Activated CD4-positive, alpha-beta memory T cell treated with anti-CD3 and anti-CD28 coated beads for 36 hours (primary cell): ENCODE measurements at regions not wholly inside any gene's neighbourhood (a gene's known extent, or its start where the extent isn't known, plus 50 kb on each side); places are given as distances from the start of the nearest gene placed in this dataset.
"Not testable (repeated sequence)": the region's sequence is repeated elsewhere in the genome, so short reads cannot be mapped to it uniquely, and the experiment has no call there.

ENCODE experiments used
- CTCF ChIA-PET: fragments of 350-600 bp; sonication (Branson Sonifier 250); formaldehyde crosslinking; loops from one replicate; lab custom pipeline; 2021; ENCODE audit warnings: antibody characterized with exemption, inconsistent platforms; lab: Charles Lee
- POLR2A ChIA-PET: fragments of 350-600 bp; sonication (Branson Sonifier 250); formaldehyde crosslinking; loops from one replicate; lab custom pipeline; 2021; ENCODE audit warnings: antibody characterized with exemption; lab: Charles Lee
- DNase-seq: peaks from one replicate; pipeline ENCODE4 v3.0.0-alpha.2; 2020
- H3K27ac Mint-ChIP-seq: one replicate; pipeline ENCODE4 v1.8.0; 2021; ENCODE audit warnings: mixed read lengths
- H3K27me3 Mint-ChIP-seq: one replicate; pipeline ENCODE4 v1.8.0; 2021; ENCODE audit warnings: mixed read lengths
- H3K36me3 Mint-ChIP-seq: one replicate; pipeline ENCODE4 v1.8.0; 2021; ENCODE audit warnings: mixed read lengths
- H3K4me1 Mint-ChIP-seq: one replicate; pipeline ENCODE4 v1.8.0; 2021; ENCODE audit warnings: low read depth, mixed read lengths
- H3K4me3 Mint-ChIP-seq: one replicate; pipeline ENCODE4 v1.8.0; 2021; ENCODE audit warnings: mild to moderate bottlenecking, mixed read lengths
- H3K9me3 Mint-ChIP-seq: one replicate; pipeline ENCODE4 v1.8.0; 2021; ENCODE audit warnings: mixed read lengths
- intact Hi-C: fragments of 100-400 bp; cut with micrococcal nuclease; formaldehyde crosslinking; loops from one replicate; pipeline ENCODE4 v1.15.1; 2023

DNA sequence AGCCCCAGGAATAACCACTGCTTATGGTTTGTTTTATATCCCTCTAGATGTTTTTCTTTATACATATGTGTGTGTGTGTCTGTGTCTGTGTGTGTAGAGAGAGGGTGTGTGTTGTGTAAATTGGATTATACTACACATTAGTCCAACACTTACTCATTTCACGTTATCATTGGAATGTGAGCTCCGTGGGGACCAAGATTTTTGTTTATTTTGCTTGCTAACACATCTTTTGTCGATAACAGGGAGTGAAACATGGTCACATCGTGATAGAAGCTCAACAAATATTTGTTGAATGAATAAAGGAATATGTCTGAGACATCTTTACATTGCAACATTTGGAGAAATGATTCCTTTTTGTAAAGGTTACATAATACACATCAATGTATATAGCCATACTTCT, 88.8 kb downstream of the CDRT15L2 start:
- CTCF ChIA-PET, H3K27ac Mint-ChIP-seq, H3K4me3 Mint-ChIP-seq, H3K36me3 Mint-ChIP-seq, H3K9me3 Mint-ChIP-seq, H3K27me3 Mint-ChIP-seq, DNase-seq, POLR2A ChIA-PET, intact Hi-C loops, H3K4me1 Mint-ChIP-seq: not testable (repeated sequence)

DNA sequence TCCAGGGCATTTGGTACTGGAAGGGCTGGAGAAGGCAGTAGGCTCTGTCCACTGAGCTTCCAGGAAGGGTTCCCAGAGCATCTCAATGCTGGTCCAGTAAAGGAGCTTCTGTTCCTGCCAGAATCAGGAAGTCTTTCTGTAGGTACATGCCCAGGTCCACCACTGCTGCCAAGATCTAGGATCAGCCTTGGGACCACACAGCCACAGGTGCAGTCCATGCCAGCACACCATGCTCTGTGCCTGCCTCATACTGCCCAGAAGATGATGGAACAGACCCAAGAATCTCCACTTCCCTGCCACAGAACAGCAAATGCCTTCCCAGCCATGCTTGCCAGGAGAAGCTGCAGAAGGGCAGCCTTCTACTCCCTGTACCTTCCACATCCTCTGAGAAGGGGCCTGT, 89.3 kb downstream of the CDRT15L2 start:
- H3K4me3 Mint-ChIP-seq, H3K4me1 Mint-ChIP-seq, H3K27ac Mint-ChIP-seq, H3K27me3 Mint-ChIP-seq, POLR2A ChIA-PET, H3K9me3 Mint-ChIP-seq, intact Hi-C loops, CTCF ChIA-PET, DNase-seq, H3K36me3 Mint-ChIP-seq: not testable (repeated sequence)

DNA sequence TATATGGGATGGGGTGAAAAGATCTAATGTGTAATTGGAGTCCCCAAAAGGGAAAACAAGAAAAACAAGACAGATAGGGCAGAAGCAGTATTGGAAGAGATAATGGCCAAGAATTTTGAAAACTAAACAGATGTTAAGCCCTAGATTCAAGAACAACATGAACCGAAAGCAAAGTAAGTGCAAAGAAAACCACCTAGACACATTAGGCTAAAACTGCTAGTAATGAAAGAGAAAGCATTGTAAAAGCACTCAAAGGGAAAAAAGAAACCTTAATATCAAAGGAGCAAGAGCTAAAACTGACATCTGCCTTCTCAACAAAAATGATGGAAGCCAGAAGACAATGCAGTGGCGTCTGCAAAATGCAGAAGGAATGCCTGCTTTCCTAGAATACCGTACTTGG, 91.0 kb downstream of the CDRT15L2 start:
- H3K27ac Mint-ChIP-seq, POLR2A ChIA-PET, H3K27me3 Mint-ChIP-seq, H3K4me1 Mint-ChIP-seq, H3K9me3 Mint-ChIP-seq, H3K4me3 Mint-ChIP-seq, intact Hi-C loops, DNase-seq, CTCF ChIA-PET, H3K36me3 Mint-ChIP-seq: not testable (repeated sequence)

DNA sequence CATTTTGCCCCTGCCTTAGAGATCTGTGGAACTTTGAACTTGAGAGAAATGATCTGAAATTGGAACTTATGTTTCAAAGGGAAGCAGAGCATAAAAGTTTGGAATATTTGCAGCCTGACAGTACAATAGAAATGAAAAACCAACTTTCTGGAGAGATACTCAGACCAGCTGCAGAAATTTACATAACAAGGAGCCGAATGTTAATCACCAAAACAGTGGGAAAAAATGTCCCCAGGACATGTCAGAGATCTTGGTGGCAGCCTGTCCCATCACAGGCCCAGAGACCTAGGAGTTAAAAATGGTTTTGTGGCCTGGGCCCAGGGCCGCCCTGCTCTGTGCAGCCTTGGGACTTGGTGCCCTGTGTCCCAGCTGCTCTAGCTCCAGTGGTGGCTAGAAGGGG, 94.8 kb downstream of the CDRT15L2 start:
- H3K27me3 Mint-ChIP-seq, DNase-seq, CTCF ChIA-PET, intact Hi-C loops, H3K4me3 Mint-ChIP-seq, POLR2A ChIA-PET, H3K27ac Mint-ChIP-seq, H3K4me1 Mint-ChIP-seq, H3K9me3 Mint-ChIP-seq, H3K36me3 Mint-ChIP-seq: not testable (repeated sequence)

DNA sequence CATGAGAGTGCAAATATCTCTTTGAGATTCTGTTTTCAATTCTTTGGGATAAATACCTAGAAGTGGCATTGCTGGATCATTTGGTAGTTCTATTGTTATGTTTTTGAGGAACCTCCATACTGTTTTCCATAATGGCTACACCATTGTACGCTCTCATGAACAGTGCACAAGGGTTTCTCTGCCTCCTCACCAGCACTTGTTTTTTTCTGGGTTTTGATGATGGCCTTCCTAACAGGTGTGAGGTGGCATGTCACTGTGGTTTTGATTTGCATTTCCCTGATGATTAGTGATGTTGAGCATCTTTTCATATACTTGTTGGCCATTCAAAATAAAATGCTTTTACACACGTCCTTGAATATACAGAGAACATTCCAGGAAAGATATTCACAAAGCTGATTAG, 96.2 kb downstream of the CDRT15L2 start:
- H3K4me3 Mint-ChIP-seq, H3K9me3 Mint-ChIP-seq, H3K4me1 Mint-ChIP-seq, H3K27me3 Mint-ChIP-seq, intact Hi-C loops, H3K27ac Mint-ChIP-seq, H3K36me3 Mint-ChIP-seq, POLR2A ChIA-PET, DNase-seq, CTCF ChIA-PET: not testable (repeated sequence)

DNA sequence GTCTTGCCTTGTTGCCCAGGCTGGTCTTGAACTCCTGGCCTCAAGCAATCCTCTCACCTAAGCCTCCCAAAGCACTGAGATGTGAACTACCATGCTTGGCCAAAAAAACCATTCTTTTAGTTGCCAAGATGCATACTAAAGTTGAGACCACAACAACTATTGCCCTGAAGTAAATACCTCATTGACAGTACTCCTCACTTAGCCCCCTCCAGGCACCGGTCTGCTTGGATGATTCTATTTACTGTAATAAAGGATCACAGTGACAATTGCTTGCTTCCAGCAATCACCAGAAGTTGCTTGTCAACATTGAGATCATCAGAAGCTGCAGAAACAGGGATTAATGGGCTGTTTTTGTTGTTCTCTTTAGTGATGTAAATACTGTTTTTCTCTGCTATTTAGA, 97.1 kb downstream of the CDRT15L2 start:
- intact Hi-C loops, H3K9me3 Mint-ChIP-seq, H3K36me3 Mint-ChIP-seq, POLR2A ChIA-PET, H3K4me1 Mint-ChIP-seq, H3K4me3 Mint-ChIP-seq, DNase-seq, H3K27me3 Mint-ChIP-seq, H3K27ac Mint-ChIP-seq, CTCF ChIA-PET: not testable (repeated sequence)

DNA sequence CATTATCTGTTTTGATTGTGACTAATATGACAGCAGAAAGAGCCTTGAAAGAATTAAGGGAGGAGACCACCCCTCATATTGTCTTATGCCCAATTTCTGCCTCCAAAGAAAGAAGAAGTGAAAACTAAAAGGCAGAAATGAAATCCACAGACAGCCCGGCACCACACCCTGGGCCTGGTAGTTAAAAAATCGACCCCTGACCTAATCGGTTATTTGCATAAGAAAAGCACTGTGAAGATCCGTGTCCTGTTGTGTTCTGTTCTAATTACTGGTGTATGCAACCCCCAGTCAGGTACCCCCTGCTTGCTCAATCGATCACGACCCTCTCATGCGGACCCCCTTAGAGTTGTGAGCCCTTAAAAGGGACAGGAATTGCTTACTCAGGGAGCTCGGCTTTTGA, 97.9 kb downstream of the CDRT15L2 start:
- H3K27me3 Mint-ChIP-seq, H3K4me3 Mint-ChIP-seq, H3K9me3 Mint-ChIP-seq, POLR2A ChIA-PET, CTCF ChIA-PET, intact Hi-C loops, DNase-seq, H3K4me1 Mint-ChIP-seq, H3K27ac Mint-ChIP-seq, H3K36me3 Mint-ChIP-seq: not testable (repeated sequence)

DNA sequence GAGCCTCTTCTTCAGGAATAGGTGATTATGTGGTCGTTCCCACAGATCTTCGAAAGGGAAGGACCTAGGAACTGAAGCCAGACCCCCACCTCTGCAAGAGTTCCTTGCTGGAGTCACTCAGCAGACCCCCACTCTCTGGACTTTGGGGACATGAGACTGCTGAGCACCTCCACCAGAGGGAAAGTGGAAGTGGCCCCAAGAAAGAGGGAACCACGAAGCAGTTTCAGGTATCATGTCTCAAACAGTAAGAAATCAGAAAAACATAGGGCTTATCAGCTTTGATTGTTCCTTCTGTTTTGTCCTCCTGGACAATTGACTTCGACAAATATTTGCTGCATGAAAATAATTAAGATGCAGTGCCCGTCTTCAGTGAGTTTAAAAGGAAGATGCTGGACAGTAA, 98.9 kb downstream of the CDRT15L2 start:
- H3K36me3 Mint-ChIP-seq, H3K27me3 Mint-ChIP-seq, CTCF ChIA-PET, H3K4me1 Mint-ChIP-seq, intact Hi-C loops, H3K4me3 Mint-ChIP-seq, DNase-seq, H3K9me3 Mint-ChIP-seq, POLR2A ChIA-PET, H3K27ac Mint-ChIP-seq: not testable (repeated sequence)

DNA sequence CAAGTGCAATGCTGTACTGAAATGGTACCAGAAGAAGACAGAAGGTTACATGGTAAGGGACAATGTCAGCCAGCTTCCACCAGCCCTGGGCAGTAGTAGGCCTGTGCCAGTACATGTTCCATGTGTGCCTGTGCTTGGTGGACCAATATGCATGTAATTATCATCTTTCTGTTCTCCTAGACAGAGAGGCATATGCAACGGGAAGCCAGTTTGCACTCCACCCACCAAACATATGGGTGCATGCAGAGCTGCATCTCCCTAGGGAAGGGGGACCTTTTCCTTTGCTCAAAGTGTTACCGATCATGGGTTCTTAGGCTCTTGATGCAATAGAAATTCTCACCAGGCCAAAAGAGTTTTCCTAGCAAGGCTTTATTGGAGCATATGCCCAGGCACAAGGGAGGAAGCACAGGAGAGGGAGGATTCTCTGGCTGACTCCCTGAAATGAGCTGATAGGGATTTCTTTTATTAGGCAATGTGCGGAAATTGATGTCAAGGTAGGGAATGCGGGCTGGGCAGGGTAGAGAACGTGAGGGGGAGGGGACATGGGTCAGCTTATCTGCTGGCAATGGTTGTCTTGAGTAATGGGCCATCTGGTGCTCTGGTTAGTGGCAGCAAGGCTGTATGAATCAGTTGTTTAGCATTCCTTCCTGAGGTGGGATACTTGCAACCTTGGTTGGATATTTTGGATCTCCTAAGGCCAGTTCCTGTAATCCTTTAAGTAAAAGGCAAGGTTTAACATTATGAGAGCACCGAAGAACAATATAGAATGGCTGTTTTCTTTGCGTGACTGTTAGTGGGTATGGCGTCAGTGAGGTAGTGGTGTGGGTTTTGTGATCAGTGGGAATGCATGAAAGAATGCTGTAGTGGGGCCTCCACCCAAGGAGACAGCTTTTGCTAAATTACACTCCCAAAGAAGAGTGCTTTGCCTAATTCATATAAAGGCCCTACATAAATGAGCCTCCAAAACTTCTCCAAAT, 102.5 kb downstream of the CDRT15L2 start:
- H3K9me3 Mint-ChIP-seq, H3K27ac Mint-ChIP-seq, H3K4me1 Mint-ChIP-seq, CTCF ChIA-PET, POLR2A ChIA-PET, H3K4me3 Mint-ChIP-seq, intact Hi-C loops, DNase-seq, H3K36me3 Mint-ChIP-seq, H3K27me3 Mint-ChIP-seq: not testable (repeated sequence)

DNA sequence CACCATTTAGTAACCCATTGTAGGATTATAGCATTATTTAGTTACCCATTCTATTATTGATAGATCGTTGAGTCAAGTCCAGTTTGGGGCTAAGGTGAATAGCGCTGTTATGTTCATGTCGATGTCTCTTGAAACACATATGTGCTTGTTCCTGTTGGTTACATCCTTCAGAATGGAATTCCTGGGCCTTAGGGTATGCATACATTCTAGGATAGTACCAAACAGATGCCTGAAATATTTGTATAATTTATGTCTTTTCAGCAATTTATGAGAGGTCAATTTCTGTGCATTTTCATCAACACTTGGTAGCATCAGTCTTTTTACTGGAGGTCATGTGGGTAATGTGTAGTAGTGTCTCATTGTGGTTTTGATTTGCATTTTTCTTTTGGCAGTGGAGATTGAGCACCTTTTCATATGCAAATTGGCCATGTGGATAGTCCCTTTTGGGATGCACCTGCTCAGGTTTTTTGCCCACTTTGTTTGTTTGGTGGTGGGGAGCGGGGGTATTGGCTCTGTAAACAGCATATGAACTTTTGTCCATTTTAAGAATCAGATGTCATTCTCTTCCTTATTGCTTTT, 104.2 kb downstream of the CDRT15L2 start:
- CTCF ChIA-PET, H3K27me3 Mint-ChIP-seq, intact Hi-C loops, DNase-seq, H3K36me3 Mint-ChIP-seq, H3K4me1 Mint-ChIP-seq, H3K4me3 Mint-ChIP-seq, H3K27ac Mint-ChIP-seq, POLR2A ChIA-PET, H3K9me3 Mint-ChIP-seq: not testable (repeated sequence)

DNA sequence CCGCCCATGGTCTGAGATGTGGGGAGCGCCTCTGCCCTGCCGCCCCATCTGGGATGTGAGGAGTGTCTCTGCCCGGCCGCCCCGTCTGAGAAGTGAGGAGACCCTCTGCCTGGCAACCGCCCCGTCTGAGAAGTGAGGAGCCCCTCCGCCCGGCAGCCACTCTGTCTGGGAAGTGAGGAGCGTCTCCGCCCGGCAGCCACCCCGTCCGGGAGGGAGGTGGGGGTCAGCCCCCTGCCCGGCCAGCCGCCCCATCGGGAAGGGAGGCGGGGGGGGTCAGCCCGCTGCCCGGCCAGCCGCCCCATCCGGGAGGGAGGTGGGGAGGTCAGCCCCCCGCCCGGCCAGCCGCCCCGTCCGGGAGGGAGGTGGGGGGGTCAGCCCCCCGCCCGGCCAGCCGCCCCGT, 105.5 kb downstream of the CDRT15L2 start:
- H3K9me3 Mint-ChIP-seq, H3K27ac Mint-ChIP-seq, intact Hi-C loops, H3K27me3 Mint-ChIP-seq, DNase-seq, POLR2A ChIA-PET, H3K4me3 Mint-ChIP-seq, H3K36me3 Mint-ChIP-seq, H3K4me1 Mint-ChIP-seq, CTCF ChIA-PET: not testable (repeated sequence)

DNA sequence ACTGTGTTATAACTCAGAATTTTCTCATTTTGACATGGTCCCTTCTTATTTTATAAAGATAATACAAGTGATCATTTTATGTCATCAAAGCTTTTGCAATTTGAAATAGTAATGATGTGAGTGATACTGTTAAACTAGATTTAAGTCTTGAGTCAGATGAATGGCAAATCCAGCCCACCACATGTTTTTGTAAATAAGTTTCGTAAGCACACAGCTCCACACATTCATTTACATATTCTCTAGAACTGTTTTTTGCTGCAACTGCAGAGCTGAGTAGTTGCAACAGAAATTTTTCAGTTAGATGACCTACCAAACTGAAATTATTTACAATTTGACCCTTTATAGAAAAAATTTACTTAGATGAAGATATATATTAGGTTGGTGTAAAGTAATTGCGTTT, 108.1 kb downstream of the CDRT15L2 start:
- CTCF ChIA-PET, DNase-seq, H3K27me3 Mint-ChIP-seq, H3K9me3 Mint-ChIP-seq, H3K36me3 Mint-ChIP-seq, intact Hi-C loops, H3K4me1 Mint-ChIP-seq, H3K4me3 Mint-ChIP-seq, H3K27ac Mint-ChIP-seq, POLR2A ChIA-PET: not testable (repeated sequence)

DNA sequence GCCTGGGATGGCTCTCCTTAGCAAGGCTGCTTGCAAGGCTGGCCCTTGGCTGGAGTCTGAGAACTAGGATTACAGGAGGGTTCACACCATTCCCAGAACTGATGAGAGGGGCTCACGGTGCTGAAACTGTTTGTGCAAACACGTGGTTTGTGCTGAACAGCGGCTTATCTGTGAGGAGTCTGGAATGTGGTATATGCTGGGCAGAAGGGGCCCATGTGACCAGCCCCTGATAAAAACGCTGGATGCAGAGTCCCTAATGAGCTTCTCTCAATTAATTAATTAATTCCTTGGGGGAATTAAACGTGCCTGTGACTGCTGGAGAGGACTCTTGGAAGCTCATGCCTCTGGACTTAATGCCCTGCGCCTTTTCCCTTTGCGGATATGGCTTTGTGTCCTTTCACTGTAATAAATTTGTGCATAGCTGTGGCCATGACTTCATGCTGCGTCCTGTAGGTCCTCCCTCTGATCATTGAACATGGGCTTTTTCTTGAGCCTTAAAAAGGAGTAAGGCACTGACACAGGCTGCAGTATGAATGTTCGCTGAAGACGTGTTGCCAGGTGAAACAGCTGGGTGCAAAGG, 109.7 kb downstream of the CDRT15L2 start:
- DNase-seq, POLR2A ChIA-PET, H3K27me3 Mint-ChIP-seq, H3K4me3 Mint-ChIP-seq, H3K36me3 Mint-ChIP-seq, H3K4me1 Mint-ChIP-seq, intact Hi-C loops, CTCF ChIA-PET, H3K27ac Mint-ChIP-seq, H3K9me3 Mint-ChIP-seq: not testable (repeated sequence)
